SK-N-MC (cell line): ENCODE measurements at regions not wholly inside any gene's neighbourhood (a gene's known extent, or its start where the extent isn't known, plus 50 kb on each side); places are given as distances from the start of the nearest gene placed in this dataset.

Experiments used
- EZH2 ChIP-seq: fragments of 200-600 bp; sonication (generic); IDR thresholded peaks from one replicate; pipeline ENCODE4 v1.6.1; 2017; ENCODE audit warnings: antibody characterized with exemption
- FOXP2 ChIP-seq: optimal IDR thresholded peaks from 2 replicates; pipeline ENCODE3; 2011; ENCODE audit warnings: mild to moderate bottlenecking, moderate library complexity; ENCODE audit not compliant: insufficient read depth; ENCODE audit errors: extremely low read length, control extremely low read depth
- POLR2AphosphoS5 ChIP-seq: IDR thresholded peaks from 2 replicates; pipeline ENCODE4 v1.6.1; 2012; ENCODE audit warnings: mild to moderate bottlenecking, low read depth, low read length, borderline replicate concordance

GRCh38 chr1:87495147-87495546, 166.5 kb downstream of the LMO4 start:
- no peak for TF ChIP-seq POLR2AphosphoS5
- no peak for TF ChIP-seq FOXP2
- no peak for TF ChIP-seq EZH2
